NCI-H2081 (cell line): ENCODE measurements at regions not wholly inside any gene's neighbourhood (a gene's known extent, or its start where the extent isn't known, plus 50 kb on each side); places are given as distances from the start of the nearest gene placed in this dataset.

Source experiments
- DNase-seq, 2 experiments: peaks; one replicate each; lab custom pipeline; 2025; lab: John Stamatoyannopoulos, UW

GRCh38 chr2:215717501-215718381 lies 281.9 kb upstream of the FN1 start:
- DNase-seq, result no peak

- no peak for DNase-seq
Observed at GRCh38 chr2:215716956-215717355, 281.1 kb upstream of the FN1 start.

- no peak for DNase-seq
Observed at GRCh38 chr2:215712871-215713790, 277.3 kb upstream of the FN1 start.

- no peak for DNase-seq
Observed at GRCh38 chr2:215712219-215712868, 276.5 kb upstream of the FN1 start.

GRCh38 chr2:215711471-215712034 lies 275.7 kb upstream of the FN1 start:
- DNase-seq, result no peak

- no peak for DNase-seq
Observed at GRCh38 chr2:215707608-215708007, 271.7 kb upstream of the FN1 start.

- no peak for DNase-seq
Observed at GRCh38 chr2:215705771-215706361, 270.0 kb upstream of the FN1 start.

- no peak for DNase-seq
Observed at GRCh38 chr2:215705281-215705680, 269.4 kb upstream of the FN1 start.

- no peak for DNase-seq
Observed at GRCh38 chr2:215702116-215702902, 266.4 kb upstream of the FN1 start.

- no peak for DNase-seq
Observed at GRCh38 chr2:215699700-215700538, 264.1 kb upstream of the FN1 start.

- DNase-seq, result no peak
Observed at GRCh38 chr2:215699018-215699417, 263.1 kb upstream of the FN1 start.

GRCh38 chr2:215698566-215698965 lies 262.7 kb upstream of the FN1 start:
- DNase-seq, result no peak

GRCh38 chr2:215697496-215697895 lies 261.6 kb upstream of the FN1 start:
- DNase-seq, result no peak

GRCh38 chr2:215697003-215697402 lies 261.1 kb upstream of the FN1 start:
- no peak for DNase-seq

- no peak for DNase-seq
Observed at GRCh38 chr2:215695861-215696260, 260.0 kb upstream of the FN1 start.

GRCh38 chr2:215693999-215694580 lies 258.2 kb upstream of the FN1 start:
- DNase-seq, result no peak

GRCh38 chr2:215693193-215693998 lies 257.5 kb upstream of the FN1 start:
- DNase-seq, result no peak

GRCh38 chr2:215692387-215693079 lies 256.7 kb upstream of the FN1 start:
- DNase-seq, result no peak
